Umbilical cord (tissue), 1 donor: ENCODE measurements at regions not wholly inside any gene's neighbourhood (a gene's known extent, or its start where the extent isn't known, plus 50 kb on each side); places are given as distances from the start of the nearest gene placed in this dataset.
"Not testable (repeated sequence)": the region's sequence is repeated elsewhere in the genome, so short reads cannot be mapped to it uniquely, and the experiment has no call there.

Experiments used
- DNase-seq: peaks from one replicate; pipeline ENCODE4 v3.0.0-alpha.2; 2015; ENCODE audit warnings: low spot score

DNA sequence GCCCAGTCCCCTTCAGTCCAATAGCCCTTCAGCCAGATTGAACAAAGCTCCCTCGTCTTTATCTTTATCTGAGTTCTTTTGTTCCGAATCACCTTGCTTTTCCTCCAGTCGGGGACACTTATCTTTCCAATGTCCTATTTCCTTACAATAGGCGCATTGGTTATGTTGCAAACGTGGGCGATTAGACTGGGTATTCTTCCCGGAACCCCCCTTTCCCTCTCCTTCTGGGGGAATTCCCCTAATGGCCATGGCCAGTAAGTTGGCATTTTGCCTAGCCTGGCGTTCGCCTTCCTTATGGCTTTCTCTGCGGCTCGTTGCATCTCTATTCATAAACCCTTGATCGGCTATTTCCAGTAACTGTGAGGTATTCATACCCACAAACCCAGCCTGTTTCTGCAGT is 82.2 kb upstream of the VEPH1 start:
- no peak for DNase-seq

DNA sequence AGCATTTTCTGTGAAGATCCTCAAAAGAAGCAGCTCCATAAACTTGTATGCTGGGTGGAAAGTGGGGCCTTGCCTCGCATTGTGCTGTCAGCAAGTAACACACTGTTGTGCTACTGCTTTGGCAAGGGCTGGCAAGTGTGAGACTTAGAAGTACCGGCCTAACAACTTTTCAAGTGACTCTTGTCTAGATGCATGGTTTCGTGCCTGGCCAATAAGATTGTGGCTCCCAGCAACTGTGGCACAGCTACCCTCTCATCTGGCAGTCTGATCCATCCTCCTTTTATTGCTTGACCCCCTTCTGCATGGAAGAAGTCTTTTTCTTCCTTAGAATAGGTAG is 79.4 kb upstream of the VEPH1 start:
- DNase-seq = no peak

GRCh38 chr3:157581956-157582636 is 78.9 kb upstream of the VEPH1 start:
- not testable (repeated sequence) for DNase-seq

DNA sequence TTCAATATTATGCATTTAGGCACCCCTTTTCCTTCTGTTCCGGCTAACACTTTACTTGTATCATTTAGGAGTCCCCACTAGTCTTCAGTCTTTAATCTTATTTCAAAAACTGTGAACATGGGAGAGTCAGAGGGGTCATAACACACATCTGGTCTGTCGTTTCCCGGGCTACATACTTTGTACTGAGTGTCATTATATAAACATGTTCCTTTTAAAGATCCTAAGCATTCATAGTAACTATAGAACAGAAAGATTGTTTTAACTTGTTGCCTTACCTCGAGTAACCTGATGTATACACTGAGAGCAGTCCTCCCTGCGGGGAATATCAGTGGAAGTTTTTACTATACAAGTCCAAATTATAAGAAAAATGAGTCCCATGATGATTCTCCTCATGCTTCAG is 78.2 kb upstream of the VEPH1 start:
- DNase-seq = no peak

DNA sequence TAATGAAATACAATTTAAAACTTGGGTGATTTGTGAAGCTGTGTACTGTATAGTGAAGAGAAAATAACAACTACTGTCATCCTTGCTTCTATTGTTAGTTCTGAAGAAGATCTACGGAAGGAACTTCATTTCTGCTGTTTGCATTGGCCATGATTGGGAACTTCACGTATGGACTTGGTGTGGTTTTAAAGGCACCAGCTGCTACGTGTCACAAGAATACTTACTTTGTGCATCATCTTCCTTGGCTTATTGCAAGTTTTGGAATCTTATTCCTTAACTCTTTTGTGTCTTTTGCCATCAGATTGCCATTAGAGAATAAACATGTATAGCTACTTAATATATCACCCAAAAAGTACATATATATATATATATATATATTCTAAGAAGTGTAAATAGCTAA is 75.0 kb upstream of the VEPH1 start:
- no peak for DNase-seq

DNA sequence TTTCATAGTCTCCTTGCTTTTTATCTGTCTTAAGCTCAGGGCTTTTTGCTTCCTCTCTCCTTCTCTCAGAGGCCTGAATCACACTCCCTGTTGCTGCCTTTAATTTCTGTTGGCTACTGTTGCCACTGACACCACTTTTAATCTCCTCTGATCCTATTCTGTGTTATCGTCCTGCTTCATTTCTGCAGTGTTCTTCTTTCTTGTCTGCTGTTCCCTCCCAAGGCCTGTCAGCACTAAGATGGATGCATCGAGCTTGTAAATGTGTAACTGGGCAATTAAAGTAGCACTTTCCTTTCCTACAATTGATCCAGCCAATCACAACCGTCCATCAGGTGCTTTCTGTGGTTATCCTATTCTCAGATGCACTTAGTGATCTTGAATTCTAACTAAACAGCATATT is 71.3 kb upstream of the VEPH1 start:
- no peak for DNase-seq

- DNase-seq = no peak
These were observed 70.7 kb upstream of the VEPH1 start for GRCh38 chr3:157573780-157574378.

DNA sequence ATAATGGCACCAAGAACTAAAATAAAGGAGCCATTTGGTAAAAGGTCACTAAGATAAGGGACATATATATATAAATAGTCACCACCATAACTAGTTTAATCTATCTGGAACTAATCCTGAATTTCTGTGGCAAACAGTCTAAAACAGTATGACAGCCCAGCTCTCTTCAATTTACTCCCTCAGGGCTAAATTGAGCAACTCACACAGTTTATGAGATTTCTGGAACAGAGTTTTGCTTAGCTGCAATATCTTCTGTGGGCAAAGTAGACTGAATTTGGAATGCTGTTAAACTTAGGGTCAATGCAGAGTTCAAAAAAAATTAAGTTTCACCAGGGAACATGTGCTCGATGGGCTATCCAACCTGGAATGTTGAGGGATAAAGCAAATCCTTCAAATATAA is 70.1 kb upstream of the VEPH1 start:
- no peak for DNase-seq

- DNase-seq = peak; percentile 19
These were observed 69.5 kb upstream of the VEPH1 start for GRCh38 chr3:157572559-157573270.

- DNase-seq = no peak
These were observed 63.4 kb upstream of the VEPH1 start for GRCh38 chr3:157566596-157566995.

DNA sequence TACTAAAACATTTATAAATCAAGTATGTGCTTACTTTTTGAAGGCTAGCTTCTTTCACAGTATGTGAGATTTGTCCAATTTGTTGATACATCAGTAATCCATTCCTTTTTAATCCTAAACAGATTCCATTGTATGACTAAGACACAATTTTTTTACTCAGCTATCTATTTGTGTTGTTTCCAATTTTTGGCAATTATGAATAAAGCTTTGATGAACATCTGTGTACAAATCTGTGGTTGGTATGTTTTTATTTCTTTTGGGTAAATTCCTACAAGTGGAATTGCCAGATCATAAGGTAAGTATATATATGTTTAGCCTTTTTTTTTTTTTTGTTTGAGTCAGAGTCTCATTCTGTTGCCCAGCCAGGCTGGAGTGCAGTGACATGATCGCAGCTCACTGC is 56.2 kb upstream of the VEPH1 start:
- no peak for DNase-seq
